ENCODE measurements at regions not wholly inside any gene's neighbourhood (a gene's known extent, or its start where the extent isn't known, plus 50 kb on each side); places are given as distances from the start of the nearest gene placed in this dataset. TPM values are rescaled to one million over a fixed set of nuclear protein-coding genes. Genes with fewer than 3 reads are reported as not detected.

Small RNAs in the stretch of these regions (small RNA-seq; reads per million reads assigned to genes)
- not detected for gene AL136313.1 (ENCODE audit: insufficient read depth)

Data from mesendoderm (in vitro differentiated cells).